NT2/D1 (cell line): ENCODE measurements at regions not wholly inside any gene's neighbourhood (a gene's known extent, or its start where the extent isn't known, plus 50 kb on each side); places are given as distances from the start of the nearest gene placed in this dataset.
A peak's percentile ranks its signal among the peaks of the same experiment; 100 is the strongest.

ENCODE experiments used
- DNase-seq: peaks from one replicate; pipeline ENCODE4 v3.0.0-alpha.2; 2011; ENCODE audit warnings: low read depth, low spot score
- H3K27me3 ChIP-seq: 2 replicates; pipeline ENCODE4 v1.6.0; 2011; ENCODE audit warnings: mild to moderate bottlenecking; ENCODE audit not compliant: insufficient read length, insufficient read depth
- H3K36me3 ChIP-seq: 2 replicates; pipeline ENCODE4 v1.6.1; 2011; ENCODE audit warnings: mild to moderate bottlenecking, low read length, mixed read lengths; ENCODE audit not compliant: insufficient read depth, insufficient read length
- H3K4me1 ChIP-seq: 2 replicates; pipeline ENCODE4 v1.5.1; 2011; ENCODE audit not compliant: insufficient read depth, insufficient read length
- H3K4me3 ChIP-seq: 2 replicates; pipeline ENCODE4 v1.5.1; 2011; ENCODE audit warnings: low read depth; ENCODE audit not compliant: insufficient read length
- H3K9ac ChIP-seq: 2 replicates; pipeline ENCODE4 v1.6.0; 2011; ENCODE audit warnings: low read depth; ENCODE audit not compliant: insufficient read length
- H3K9me3 ChIP-seq: 2 replicates; pipeline ENCODE4 v1.5.1; 2011; ENCODE audit warnings: mild to moderate bottlenecking, low read length; ENCODE audit not compliant: insufficient read depth
- SUZ12 ChIP-seq: IDR thresholded peaks from 2 replicates; pipeline ENCODE4 v1.6.1; 2011; ENCODE audit not compliant: insufficient read length, insufficient read depth; ENCODE audit errors: extremely low read depth
- YY1 ChIP-seq: IDR thresholded peaks from 2 replicates; pipeline ENCODE4 v1.6.1; 2011; ENCODE audit not compliant: insufficient read length, insufficient read depth
- ZNF274 ChIP-seq: IDR thresholded peaks from 2 replicates; pipeline ENCODE4 v1.6.1; 2011; ENCODE audit warnings: mild to moderate bottlenecking, low read depth, low read length

DNA sequence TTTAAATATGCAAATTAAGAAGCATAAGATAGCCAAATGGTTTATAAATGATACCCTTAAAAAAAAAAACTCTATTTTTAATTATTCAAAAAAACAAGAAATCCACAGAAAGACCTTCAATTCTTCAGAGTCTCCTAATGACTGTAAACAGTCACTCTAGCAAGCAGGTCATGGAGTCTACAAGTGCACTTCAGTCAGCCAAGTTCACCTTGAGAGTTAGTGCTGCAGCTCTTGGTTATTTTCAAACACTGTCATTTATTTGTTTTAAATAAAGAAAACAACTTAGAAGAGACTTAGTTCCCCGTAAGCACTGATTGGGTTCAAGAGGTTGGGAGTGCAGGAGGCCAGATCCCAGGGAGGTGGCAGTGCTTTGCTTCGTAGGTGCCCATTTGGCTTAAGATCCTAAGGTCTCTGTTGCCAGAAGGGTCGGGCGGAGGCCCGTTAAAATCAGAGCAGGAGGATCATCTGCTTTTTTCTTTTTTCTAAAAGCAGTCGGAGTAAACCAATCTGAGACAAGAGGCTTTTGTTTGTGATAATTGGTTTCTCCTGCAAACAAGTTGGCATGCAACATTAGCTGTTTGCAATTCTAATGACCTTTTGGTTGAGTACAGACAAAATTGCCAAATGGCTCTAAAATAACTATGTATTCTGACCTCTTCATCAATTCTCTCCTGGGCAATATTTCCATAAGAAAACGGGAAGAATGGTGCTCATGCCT, 86.4 kb upstream of the ELMO1 start:
- H3K4me3 ChIP-seq: no peak overlapping the region
- peaks cover 4% of the 10 kb centered on the region for H3K4me1 ChIP-seq
- DNase-seq: peak; percentile 16
- H3K9me3 ChIP-seq: peaks cover 5% of the 10 kb centered on the region; the same call in 1 of the 2 replicates
- no peak overlapping the region for H3K9ac ChIP-seq
- TF ChIP-seq YY1: no peak
- TF ChIP-seq ZNF274: no peak
- TF ChIP-seq SUZ12: no peak
- no peaks in the 10 kb centered on the region for H3K27me3 ChIP-seq
- H3K36me3 ChIP-seq: no peaks in the 10 kb centered on the region

DNA sequence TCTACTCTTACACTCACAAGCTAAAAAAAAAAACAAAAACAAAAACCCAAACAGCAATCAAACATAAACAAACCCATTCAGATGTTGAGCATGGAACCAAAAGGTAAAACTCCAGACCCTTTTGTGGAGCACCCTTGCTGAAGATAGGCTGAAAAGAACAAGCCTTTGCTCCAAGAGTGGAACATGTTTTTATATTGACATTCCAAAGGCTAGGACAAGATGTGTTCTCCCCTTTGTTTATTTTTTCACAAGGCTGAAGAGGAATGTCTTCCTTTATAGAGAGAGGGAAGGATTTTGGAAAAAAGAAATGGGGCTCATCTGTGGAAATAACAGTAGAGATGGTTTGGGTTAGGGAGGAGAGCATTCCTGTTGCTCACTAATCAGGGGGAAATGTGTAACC, 87.2 kb upstream of the ELMO1 start:
- Histone ChIP-seq H3K36me3 (no peaks in the 10 kb centered on the region), H3K9me3 (peaks cover 5% of the 10 kb centered on the region; the same call in 1 of the 2 replicates), H3K4me1 (peaks cover 4% of the 10 kb centered on the region), H3K9ac (no peak overlapping the region), H3K27me3 (no peaks in the 10 kb centered on the region), H3K4me3 (no peak overlapping the region)
- TF ChIP-seq ZNF274: no peak
- TF ChIP-seq YY1: no peak
- TF ChIP-seq SUZ12: no peak
- DNase-seq: no peak

- peaks cover 4% of the 10 kb centered on the region for H3K4me1 ChIP-seq
- H3K9ac ChIP-seq: no peak overlapping the region
- DNase-seq: no peak
- H3K4me3 ChIP-seq: no peak overlapping the region
- H3K36me3 ChIP-seq: no peaks in the 10 kb centered on the region
- peaks cover 5% of the 10 kb centered on the region; the same call in 1 of the 2 replicates for H3K9me3 ChIP-seq
- no peaks in the 10 kb centered on the region for H3K27me3 ChIP-seq
- TF ChIP-seq YY1 (no peak), SUZ12 (no peak), ZNF274 (no peak)
Measured at GRCh38 chr7:37536706-37537105, 88.0 kb upstream of the ELMO1 start.

GRCh38 chr7:37537439-37537838, 88.8 kb upstream of the ELMO1 start:
- H3K4me3 ChIP-seq: no peak overlapping the region
- H3K4me1 ChIP-seq: peaks cover 4% of the 10 kb centered on the region
- H3K27me3 ChIP-seq: no peaks in the 10 kb centered on the region
- DNase-seq: no peak
- no peak overlapping the region for H3K9ac ChIP-seq
- H3K9me3 ChIP-seq: peaks cover 5% of the 10 kb centered on the region; the same call in 1 of the 2 replicates
- no peaks in the 10 kb centered on the region for H3K36me3 ChIP-seq
- TF ChIP-seq ZNF274: no peak
- no peak for TF ChIP-seq SUZ12
- no peak for TF ChIP-seq YY1

- no peak overlapping the region for H3K4me3 ChIP-seq
- no peaks in the 10 kb centered on the region for H3K36me3 ChIP-seq
- no peak overlapping the region for H3K9ac ChIP-seq
- H3K9me3 ChIP-seq: peaks cover 2% of the 10 kb centered on the region; the same call in 1 of the 2 replicates
- H3K27me3 ChIP-seq: no peaks in the 10 kb centered on the region
- TF ChIP-seq SUZ12: no peak
- TF ChIP-seq YY1: no peak
- TF ChIP-seq ZNF274: no peak
- H3K4me1 ChIP-seq: peaks cover 4% of the 10 kb centered on the region
- no peak for DNase-seq
Measured at GRCh38 chr7:37538945-37539344, 90.3 kb upstream of the ELMO1 start.

DNA sequence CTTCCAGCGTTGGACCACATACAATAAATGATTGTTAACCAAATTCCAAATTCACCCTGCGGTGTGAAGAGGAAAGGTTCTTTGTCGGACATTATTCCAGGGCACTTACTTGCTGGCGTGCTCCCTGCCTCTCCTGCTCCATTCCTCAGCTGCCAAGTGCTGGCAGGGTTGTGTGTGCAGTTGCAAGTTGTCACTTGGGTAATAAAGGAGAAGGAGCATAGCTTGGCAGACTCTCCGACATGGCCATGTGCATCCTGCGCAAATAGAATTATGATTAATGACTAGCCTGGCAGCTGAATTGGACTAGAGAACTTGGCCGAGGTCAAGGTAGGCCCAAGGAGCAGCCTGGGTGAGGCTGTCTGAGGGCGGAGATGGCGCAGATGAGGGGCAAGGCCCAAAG, 92.3 kb upstream of the ELMO1 start:
- no peak for DNase-seq
- Histone ChIP-seq H3K4me1 (peaks cover 2% of the 10 kb centered on the region), H3K36me3 (no peaks in the 10 kb centered on the region), H3K9me3 (no peaks in the 10 kb centered on the region), H3K27me3 (no peaks in the 10 kb centered on the region), H3K9ac (no peak overlapping the region), H3K4me3 (no peak overlapping the region)
- TF ChIP-seq ZNF274 (no peak), SUZ12 (no peak), YY1 (no peak)

DNA sequence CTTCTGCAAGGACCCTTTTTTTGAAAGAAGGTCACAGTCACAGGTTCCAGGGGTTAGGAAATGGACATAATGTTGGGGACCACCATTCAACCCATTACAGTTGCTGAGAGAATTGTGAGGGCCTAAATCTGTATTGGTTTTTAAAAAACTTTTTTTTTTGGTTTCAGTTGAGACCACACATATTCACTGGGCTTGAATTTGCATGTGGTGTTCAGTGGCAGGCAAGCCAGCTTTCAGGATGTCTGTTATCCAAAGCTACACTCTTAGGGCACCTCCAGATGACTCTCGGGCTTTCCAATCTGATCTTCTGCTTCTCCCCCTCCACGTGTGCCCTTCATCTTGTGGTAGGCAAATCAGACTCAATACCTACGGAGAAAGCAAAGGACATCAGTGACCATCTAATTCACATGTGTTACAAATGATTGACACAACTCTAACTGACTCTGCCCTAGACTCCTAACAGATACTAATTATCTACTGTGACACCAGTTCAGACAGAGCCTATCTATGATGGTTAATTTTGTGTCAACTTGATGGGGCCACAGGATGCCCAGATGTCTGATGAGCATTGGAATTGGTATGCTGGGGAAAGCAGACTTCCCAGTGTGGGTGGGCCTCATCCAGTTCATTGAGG, 93.3 kb upstream of the ELMO1 start:
- Histone ChIP-seq H3K9me3 (no peaks in the 10 kb centered on the region), H3K9ac (no peak overlapping the region), H3K4me3 (no peak overlapping the region), H3K36me3 (no peaks in the 10 kb centered on the region), H3K4me1 (no peaks in the 10 kb centered on the region), H3K27me3 (no peaks in the 10 kb centered on the region)
- no peak for TF ChIP-seq ZNF274
- TF ChIP-seq SUZ12: no peak
- TF ChIP-seq YY1: no peak
- no peak for DNase-seq
